Liver (tissue), 8 donors: ENCODE measurements at regions not wholly inside any gene's neighbourhood (a gene's known extent, or its start where the extent isn't known, plus 50 kb on each side); places are given as distances from the start of the nearest gene placed in this dataset.

ENCODE experiments used
- DNase-seq: peaks from one replicate; pipeline ENCODE4 v3.0.0-alpha.2; 2017; ENCODE audit warnings: low spot score
- H3K27ac ChIP-seq, 2 donors: one replicate each; pipeline ENCODE4 v1.7.0; 2013; ENCODE audit warnings: inconsistent platforms in 2 of 2, low read length in 2 of 2, control low read depth in 1 of 2, low read depth in 1 of 2, mild to moderate bottlenecking in 1 of 2
- H3K27me3 ChIP-seq, 4 donors: one replicate each; pipeline versions ENCODE4 v1.6.1 to v1.7.0; 2013; ENCODE audit warnings: low read length in 3 of 4, inconsistent platforms in 1 of 4, mild to moderate bottlenecking in 1 of 4, moderate library complexity in 1 of 4; ENCODE audit not compliant: control insufficient read depth in 4 of 4, insufficient read depth in 4 of 4
- H3K36me3 ChIP-seq, 4 donors: one replicate each; pipeline versions ENCODE4 v1.6.1 to v1.7.0; 2013; ENCODE audit warnings: low read length in 3 of 4, mild to moderate bottlenecking in 3 of 4, low read depth in 1 of 4, moderate library complexity in 1 of 4; ENCODE audit not compliant: control insufficient read depth in 4 of 4, insufficient read depth in 3 of 4
- H3K4me1 ChIP-seq, 4 donors: one replicate each; pipeline versions ENCODE4 v1.6.1 to v1.7.0; 2013; ENCODE audit warnings: low read length in 3 of 4, mild to moderate bottlenecking in 3 of 4, moderate library complexity in 1 of 4; ENCODE audit not compliant: control insufficient read depth in 4 of 4, insufficient read depth in 4 of 4
- H3K4me3 ChIP-seq, 3 donors: one replicate each; pipeline versions ENCODE4 v1.6.1 to v1.7.0; 2013; ENCODE audit warnings: low read length in 3 of 3, control low read depth in 1 of 3, low read depth in 1 of 3, mild to moderate bottlenecking in 1 of 3
- H3K9ac ChIP-seq, 2 donors: one replicate each; pipeline ENCODE4 v1.7.0; 2013; ENCODE audit warnings: low read length in 2 of 2, mild to moderate bottlenecking in 2 of 2, moderate library complexity in 2 of 2, control low read depth in 1 of 2, low read depth in 1 of 2
- H3K9me3 ChIP-seq, 4 donors: one replicate each; pipeline versions ENCODE4 v1.6.1 to v1.7.0; 2013; ENCODE audit warnings: low read length in 3 of 4; ENCODE audit not compliant: control insufficient read depth in 4 of 4
- EGR1 ChIP-seq, 2 donors: IDR thresholded peaks; 2 replicates each; pipeline ENCODE4 v1.6.1; 2016 to 2018; ENCODE audit warnings: antibody characterized with exemption in 2 of 2, low read depth in 2 of 2
- FOXA1 ChIP-seq: IDR thresholded peaks from 2 replicates; pipeline ENCODE4 v1.6.1; 2016; ENCODE audit warnings: antibody characterized with exemption
- GABPA ChIP-seq, 2 donors: IDR thresholded peaks in 1 of 2; conservative IDR thresholded peaks in 1 of 2; 2 replicates each; pipeline ENCODE4 v1.6.1; 2016; ENCODE audit warnings: antibody characterized with exemption in 2 of 2, mild to moderate bottlenecking in 1 of 2, moderate library complexity in 1 of 2
- HNF4A ChIP-seq, 2 donors: conservative IDR thresholded peaks; 2 replicates each; pipeline ENCODE4 v1.6.1; 2016; ENCODE audit warnings: antibody characterized with exemption in 2 of 2, mild to moderate bottlenecking in 2 of 2
- HNF4G ChIP-seq: IDR thresholded peaks from 2 replicates; pipeline ENCODE4 v1.6.1; 2016; ENCODE audit warnings: antibody characterized with exemption
- JUND ChIP-seq, 2 donors: IDR thresholded peaks; 2 replicates each; pipeline ENCODE4 v1.6.1; 2016; ENCODE audit warnings: antibody characterized with exemption in 2 of 2
- NR2F2 ChIP-seq: IDR thresholded peaks from 2 replicates; pipeline ENCODE4 v1.6.1; 2016; ENCODE audit warnings: antibody characterized with exemption
- RAD21 ChIP-seq, 2 donors: IDR thresholded peaks; 2 replicates each; pipeline ENCODE4 v1.6.1; 2016; ENCODE audit warnings: antibody characterized with exemption in 2 of 2, mild to moderate bottlenecking in 2 of 2
- RXRA ChIP-seq, 2 donors: IDR thresholded peaks; 2 replicates each; pipeline ENCODE4 v1.6.1; 2017 to 2018; ENCODE audit warnings: antibody characterized with exemption in 2 of 2, mild to moderate bottlenecking in 1 of 2
- SP1 ChIP-seq: IDR thresholded peaks from 2 replicates; pipeline ENCODE4 v1.6.1; 2018; ENCODE audit warnings: antibody characterized with exemption, mild to moderate bottlenecking
- TAF1 ChIP-seq: conservative IDR thresholded peaks from 2 replicates; pipeline ENCODE4 v1.6.1; 2016; ENCODE audit warnings: antibody characterized with exemption, mild to moderate bottlenecking
- YY1 ChIP-seq: IDR thresholded peaks from 2 replicates; pipeline ENCODE4 v1.6.1; 2016; ENCODE audit warnings: antibody characterized with exemption, mild to moderate bottlenecking
- WGBS: extraction: QIAGEN DNeasy Blood & Tissue Kit; methylation state at CpG from one replicate; pipeline ENCODE4 v1.1.7; 2013; 5-methylcytosine and 5-hydroxymethylcytosine counted together
- TF ChIP-seq, protein P1 (sequence below): IDR thresholded peaks from 2 replicates; pipeline ENCODE4 v1.6.1; 2016; ENCODE audit warnings: antibody characterized with exemption
- TF ChIP-seq, protein P2 (sequence below): fragments of 150-350 bp; IDR thresholded peaks from 2 replicates; pipeline ENCODE4 v1.5.1; 2017; ENCODE audit warnings: improper control_type of control experiment, low read depth, low read length; ENCODE audit not compliant: missing input control
- TF ChIP-seq, protein P3 (sequence below): IDR thresholded peaks from 2 replicates; pipeline ENCODE4 v1.6.1; 2016; ENCODE audit warnings: antibody characterized with exemption
- TF ChIP-seq, protein P4 (sequence below): IDR thresholded peaks from 2 replicates; pipeline ENCODE4 v1.6.1; 2016; ENCODE audit warnings: antibody characterized with exemption
- TF ChIP-seq, protein P5 (sequence below): IDR thresholded peaks from 2 replicates; pipeline ENCODE4 v1.6.1; 2016; ENCODE audit warnings: antibody characterized with exemption, mild to moderate bottlenecking
- donor health status: healthy.
- donor health status: healthy.
- donor health status: healthy.
- donor health status: healthy.
- donor health status: healthy.

DNA sequence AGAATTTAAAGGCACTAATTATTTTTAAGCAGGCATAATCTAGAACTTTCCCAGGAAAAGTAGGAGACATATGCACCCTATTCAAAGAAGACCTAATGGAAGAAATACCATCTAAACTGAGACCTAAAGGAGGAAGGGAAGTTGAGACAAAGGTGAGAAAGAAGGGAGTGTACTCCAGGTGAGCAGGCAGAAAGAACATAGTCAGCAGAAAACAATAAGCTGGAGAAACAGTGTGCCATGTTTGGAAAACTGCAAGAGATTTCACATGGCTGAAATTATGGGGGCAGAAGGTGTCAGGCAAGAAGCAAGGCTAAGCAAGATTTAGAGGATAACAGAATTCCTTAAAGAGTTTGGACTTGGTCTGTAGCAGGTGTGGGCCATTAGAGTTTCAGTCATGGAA, 167.0 kb upstream of the USP25 start:
- Histone ChIP-seq H3K4me1 (no peaks in the 10 kb centered on the region), H3K9ac (no peak overlapping the region), H3K4me3 (no peak overlapping the region), H3K27ac (no peak overlapping the region), H3K36me3 (no peaks in the 10 kb centered on the region), H3K9me3 (peaks cover 0 to 3% (median 0%) of the 10 kb centered on the region in 4 donors), H3K27me3 (peaks cover 0 to under 1% (median 0%) of the 10 kb centered on the region in 4 donors)
- TF ChIP-seq RAD21 (IDR thresholded peaks at IDR 0.05) (no peak), NR2F2 (no peak), TAF1 (no peak), RXRA (IDR thresholded peaks at IDR 0.05) (no peak), HNF4A (conservative IDR thresholded peaks at IDR 0.05) (no peak)
- TF ChIP-seq, protein P1, sequence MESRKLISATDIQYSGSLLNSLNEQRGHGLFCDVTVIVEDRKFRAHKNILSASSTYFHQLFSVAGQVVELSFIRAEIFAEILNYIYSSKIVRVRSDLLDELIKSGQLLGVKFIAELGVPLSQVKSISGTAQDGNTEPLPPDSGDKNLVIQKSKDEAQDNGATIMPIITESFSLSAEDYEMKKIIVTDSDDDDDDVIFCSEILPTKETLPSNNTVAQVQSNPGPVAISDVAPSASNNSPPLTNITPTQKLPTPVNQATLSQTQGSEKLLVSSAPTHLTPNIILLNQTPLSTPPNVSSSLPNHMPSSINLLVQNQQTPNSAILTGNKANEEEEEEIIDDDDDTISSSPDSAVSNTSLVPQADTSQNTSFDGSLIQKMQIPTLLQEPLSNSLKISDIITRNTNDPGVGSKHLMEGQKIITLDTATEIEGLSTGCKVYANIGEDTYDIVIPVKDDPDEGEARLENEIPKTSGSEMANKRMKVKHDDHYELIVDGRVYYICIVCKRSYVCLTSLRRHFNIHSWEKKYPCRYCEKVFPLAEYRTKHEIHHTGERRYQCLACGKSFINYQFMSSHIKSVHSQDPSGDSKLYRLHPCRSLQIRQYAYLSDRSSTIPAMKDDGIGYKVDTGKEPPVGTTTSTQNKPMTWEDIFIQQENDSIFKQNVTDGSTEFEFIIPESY, result no peak
- TF ChIP-seq, protein P2, sequence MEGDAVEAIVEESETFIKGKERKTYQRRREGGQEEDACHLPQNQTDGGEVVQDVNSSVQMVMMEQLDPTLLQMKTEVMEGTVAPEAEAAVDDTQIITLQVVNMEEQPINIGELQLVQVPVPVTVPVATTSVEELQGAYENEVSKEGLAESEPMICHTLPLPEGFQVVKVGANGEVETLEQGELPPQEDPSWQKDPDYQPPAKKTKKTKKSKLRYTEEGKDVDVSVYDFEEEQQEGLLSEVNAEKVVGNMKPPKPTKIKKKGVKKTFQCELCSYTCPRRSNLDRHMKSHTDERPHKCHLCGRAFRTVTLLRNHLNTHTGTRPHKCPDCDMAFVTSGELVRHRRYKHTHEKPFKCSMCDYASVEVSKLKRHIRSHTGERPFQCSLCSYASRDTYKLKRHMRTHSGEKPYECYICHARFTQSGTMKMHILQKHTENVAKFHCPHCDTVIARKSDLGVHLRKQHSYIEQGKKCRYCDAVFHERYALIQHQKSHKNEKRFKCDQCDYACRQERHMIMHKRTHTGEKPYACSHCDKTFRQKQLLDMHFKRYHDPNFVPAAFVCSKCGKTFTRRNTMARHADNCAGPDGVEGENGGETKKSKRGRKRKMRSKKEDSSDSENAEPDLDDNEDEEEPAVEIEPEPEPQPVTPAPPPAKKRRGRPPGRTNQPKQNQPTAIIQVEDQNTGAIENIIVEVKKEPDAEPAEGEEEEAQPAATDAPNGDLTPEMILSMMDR, result no peak
- TF ChIP-seq, protein P3, sequence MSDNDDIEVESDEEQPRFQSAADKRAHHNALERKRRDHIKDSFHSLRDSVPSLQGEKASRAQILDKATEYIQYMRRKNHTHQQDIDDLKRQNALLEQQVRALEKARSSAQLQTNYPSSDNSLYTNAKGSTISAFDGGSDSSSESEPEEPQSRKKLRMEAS, result no peak
- DNase-seq, result no peak

DNA sequence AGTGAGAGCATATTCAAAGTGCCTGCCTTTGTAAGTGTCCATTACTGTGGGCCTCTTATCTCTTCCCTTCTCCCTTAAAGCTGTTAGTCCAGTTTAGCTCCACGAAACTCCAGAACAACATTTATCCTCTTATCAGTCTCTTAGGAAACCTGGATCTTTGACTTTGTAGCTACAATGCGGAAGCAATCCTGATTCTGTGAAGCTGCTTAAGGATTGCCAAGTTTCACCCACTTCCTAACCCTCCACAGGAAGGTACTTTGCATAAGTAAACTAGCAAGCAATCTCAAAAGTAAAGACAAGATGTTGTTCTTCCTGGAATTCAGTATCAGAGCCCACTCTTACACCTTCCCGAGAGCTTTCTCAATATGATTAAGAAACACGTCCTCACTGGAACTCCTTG, 164.9 kb upstream of the USP25 start:
- no peak overlapping the region for H3K4me3 ChIP-seq
- no peak overlapping the region for H3K27ac ChIP-seq
- TF ChIP-seq YY1 (no peak), SP1 (no peak), NR2F2 (no peak), RXRA (IDR thresholded peaks at IDR 0.05) (no peak), JUND (IDR thresholded peaks at IDR 0.05) (no peak), TAF1 (no peak), FOXA1 (no peak), EGR1 (IDR thresholded peaks at IDR 0.05; ENCODE audit: low read depth in 2 of 2) (no peak), HNF4A (conservative IDR thresholded peaks at IDR 0.05) (no peak), RAD21 (IDR thresholded peaks at IDR 0.05) (no peak), HNF4G (no peak), GABPA (IDR thresholded peaks at IDR 0.05 in 1 of 2, conservative IDR thresholded peaks at IDR 0.05 in 1 of 2) (no peak)
- TF ChIP-seq, protein P1, result no peak
- TF ChIP-seq, protein P4, sequence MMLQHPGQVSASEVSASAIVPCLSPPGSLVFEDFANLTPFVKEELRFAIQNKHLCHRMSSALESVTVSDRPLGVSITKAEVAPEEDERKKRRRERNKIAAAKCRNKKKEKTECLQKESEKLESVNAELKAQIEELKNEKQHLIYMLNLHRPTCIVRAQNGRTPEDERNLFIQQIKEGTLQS, result no peak
- TF ChIP-seq, protein P3, result no peak
- TF ChIP-seq, protein P5, sequence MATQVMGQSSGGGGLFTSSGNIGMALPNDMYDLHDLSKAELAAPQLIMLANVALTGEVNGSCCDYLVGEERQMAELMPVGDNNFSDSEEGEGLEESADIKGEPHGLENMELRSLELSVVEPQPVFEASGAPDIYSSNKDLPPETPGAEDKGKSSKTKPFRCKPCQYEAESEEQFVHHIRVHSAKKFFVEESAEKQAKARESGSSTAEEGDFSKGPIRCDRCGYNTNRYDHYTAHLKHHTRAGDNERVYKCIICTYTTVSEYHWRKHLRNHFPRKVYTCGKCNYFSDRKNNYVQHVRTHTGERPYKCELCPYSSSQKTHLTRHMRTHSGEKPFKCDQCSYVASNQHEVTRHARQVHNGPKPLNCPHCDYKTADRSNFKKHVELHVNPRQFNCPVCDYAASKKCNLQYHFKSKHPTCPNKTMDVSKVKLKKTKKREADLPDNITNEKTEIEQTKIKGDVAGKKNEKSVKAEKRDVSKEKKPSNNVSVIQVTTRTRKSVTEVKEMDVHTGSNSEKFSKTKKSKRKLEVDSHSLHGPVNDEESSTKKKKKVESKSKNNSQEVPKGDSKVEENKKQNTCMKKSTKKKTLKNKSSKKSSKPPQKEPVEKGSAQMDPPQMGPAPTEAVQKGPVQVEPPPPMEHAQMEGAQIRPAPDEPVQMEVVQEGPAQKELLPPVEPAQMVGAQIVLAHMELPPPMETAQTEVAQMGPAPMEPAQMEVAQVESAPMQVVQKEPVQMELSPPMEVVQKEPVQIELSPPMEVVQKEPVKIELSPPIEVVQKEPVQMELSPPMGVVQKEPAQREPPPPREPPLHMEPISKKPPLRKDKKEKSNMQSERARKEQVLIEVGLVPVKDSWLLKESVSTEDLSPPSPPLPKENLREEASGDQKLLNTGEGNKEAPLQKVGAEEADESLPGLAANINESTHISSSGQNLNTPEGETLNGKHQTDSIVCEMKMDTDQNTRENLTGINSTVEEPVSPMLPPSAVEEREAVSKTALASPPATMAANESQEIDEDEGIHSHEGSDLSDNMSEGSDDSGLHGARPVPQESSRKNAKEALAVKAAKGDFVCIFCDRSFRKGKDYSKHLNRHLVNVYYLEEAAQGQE, result no peak
- H3K27me3 ChIP-seq, result peaks cover 0 to 4% (median 0%) of the 10 kb centered on the region in 4 donors
- WGBS, result 62% methylated on average over 4 of the region's 4 CpGs
- DNase-seq, result no peak
- H3K9me3 ChIP-seq, result peaks cover 0 to 7% (median 0%) of the 10 kb centered on the region in 4 donors
- no peaks in the 10 kb centered on the region for H3K36me3 ChIP-seq
- H3K9ac ChIP-seq, result no peak overlapping the region
- H3K4me1 ChIP-seq, result no peaks in the 10 kb centered on the region
